ENCODE measurements at regions not wholly inside any gene's neighbourhood (a gene's known extent, or its start where the extent isn't known, plus 50 kb on each side); places are given as distances from the start of the nearest gene placed in this dataset.
"Not testable (repeated sequence)": the region's sequence is repeated elsewhere in the genome, so short reads cannot be mapped to it uniquely, and the experiment has no call there.

GRCh38 chr3:194189243-194189791, 53.4 kb downstream of the HES1 start:
- DNase-seq (ENCODE audit: low spot score), result no peak

- not testable (repeated sequence) for DNase-seq (ENCODE audit: low spot score)
Measured at GRCh38 chr3:194191850-194192249, 55.9 kb downstream of the HES1 start.

GRCh38 chr3:194194051-194194756, 58.3 kb downstream of the HES1 start:
- no peak for DNase-seq (ENCODE audit: low spot score)

GRCh38 chr3:194194757-194195085, 58.8 kb downstream of the HES1 start:
- DNase-seq (ENCODE audit: low spot score), result no peak

GRCh38 chr3:194195611-194196010, 59.7 kb downstream of the HES1 start:
- no peak for DNase-seq (ENCODE audit: low spot score)

- no peak for DNase-seq (ENCODE audit: low spot score)
Measured at GRCh38 chr3:194196876-194197275, 60.9 kb downstream of the HES1 start.

GRCh38 chr3:194197396-194197960, 61.5 kb downstream of the HES1 start:
- no peak for DNase-seq (ENCODE audit: low spot score)

- no peak for DNase-seq (ENCODE audit: low spot score)
Measured at GRCh38 chr3:194197981-194198695, 62.2 kb downstream of the HES1 start.

GRCh38 chr3:194198938-194199337, 63.0 kb downstream of the HES1 start:
- no peak for DNase-seq (ENCODE audit: low spot score)

- DNase-seq (ENCODE audit: low spot score), result no peak
Measured at GRCh38 chr3:194200422-194201081, 64.6 kb downstream of the HES1 start.

GRCh38 chr3:194201953-194202666, 66.2 kb downstream of the HES1 start:
- DNase-seq (ENCODE audit: low spot score), result no peak

- DNase-seq (ENCODE audit: low spot score), result no peak
Measured at GRCh38 chr3:194203482-194204041, 67.6 kb downstream of the HES1 start.

GRCh38 chr3:194204042-194204987, 68.4 kb downstream of the HES1 start:
- no peak for DNase-seq (ENCODE audit: low spot score)

- no peak for DNase-seq (ENCODE audit: low spot score)
Measured at GRCh38 chr3:194205675-194206133, 69.8 kb downstream of the HES1 start.

GRCh38 chr3:194206320-194206719, 70.4 kb downstream of the HES1 start:
- DNase-seq (ENCODE audit: low spot score), result no peak

GRCh38 chr3:194208709-194209108, 72.8 kb downstream of the HES1 start:
- DNase-seq (ENCODE audit: low spot score), result no peak

GRCh38 chr3:194212161-194212844, 76.4 kb downstream of the HES1 start:
- DNase-seq (ENCODE audit: low spot score), result no peak

- DNase-seq (ENCODE audit: low spot score), result no peak
Measured at GRCh38 chr3:194212845-194213331, 76.9 kb downstream of the HES1 start.

GRCh38 chr3:194215392-194215791, 79.4 kb downstream of the HES1 start:
- DNase-seq (ENCODE audit: low spot score), result no peak

All from cerebellar cortex (tissue), 1 donor.